Effector memory CD4-positive, alpha-beta T cell (primary cell): ENCODE measurements at regions not wholly inside any gene's neighbourhood (a gene's known extent, or its start where the extent isn't known, plus 50 kb on each side); places are given as distances from the start of the nearest gene placed in this dataset.

Experiments
- DNase-seq, 3 donors: peaks; one replicate each; pipeline ENCODE4 v3.0.0-alpha.2; 2020
- H3K27ac ChIP-seq: 2 replicates; pipeline ENCODE4 v1.7.0; 2013; ENCODE audit warnings: mild to moderate bottlenecking, low read length, moderate library complexity; ENCODE audit not compliant: insufficient read depth, poor library complexity, severe bottlenecking
- H3K27me3 ChIP-seq: replicated peaks from 2 replicates; pipeline ENCODE4 v1.7.0; 2013; ENCODE audit warnings: mild to moderate bottlenecking, low read length; ENCODE audit not compliant: insufficient read depth, control insufficient read depth, poor library complexity, severe bottlenecking
- H3K36me3 ChIP-seq: 2 replicates; pipeline ENCODE4 v1.7.0; 2013; ENCODE audit warnings: mild to moderate bottlenecking, low read length, moderate library complexity; ENCODE audit not compliant: control insufficient read depth, insufficient read depth
- H3K4me1 ChIP-seq: 2 replicates; pipeline ENCODE4 v1.7.0; 2013; ENCODE audit warnings: low read length, mild to moderate bottlenecking; ENCODE audit not compliant: control insufficient read depth, insufficient read depth, poor library complexity, severe bottlenecking
- H3K4me3 ChIP-seq: 2 replicates; pipeline ENCODE4 v1.7.0; 2013; ENCODE audit warnings: low read length, low read depth, mild to moderate bottlenecking; ENCODE audit not compliant: insufficient read depth, poor library complexity, severe bottlenecking
- H3K9me3 ChIP-seq: 2 replicates; pipeline ENCODE4 v1.7.0; 2013; ENCODE audit warnings: mild to moderate bottlenecking, low read length, moderate library complexity; ENCODE audit not compliant: control insufficient read depth

- Histone ChIP-seq H3K4me1 (no peaks in the 10 kb centered on the region), H3K9me3 (no peaks in the 10 kb centered on the region), H3K27me3 (no peaks in the 10 kb centered on the region), H3K27ac (no peak overlapping the region), H3K36me3 (no peaks in the 10 kb centered on the region), H3K4me3 (no peak overlapping the region)
- no peak for DNase-seq
Measured at GRCh38 chr2:136658201-136658600, 107.1 kb upstream of the THSD7B start.

- H3K4me3 ChIP-seq: no peak overlapping the region
- no peak overlapping the region for H3K27ac ChIP-seq
- DNase-seq: no peak
- H3K36me3 ChIP-seq: no peaks in the 10 kb centered on the region
- H3K9me3 ChIP-seq: no peaks in the 10 kb centered on the region
- no peaks in the 10 kb centered on the region for H3K4me1 ChIP-seq
- H3K27me3 ChIP-seq: no peaks in the 10 kb centered on the region
Measured at GRCh38 chr2:136653861-136654260, 111.5 kb upstream of the THSD7B start.

GRCh38 chr2:136651456-136652010, 113.8 kb upstream of the THSD7B start:
- no peak overlapping the region for H3K27ac ChIP-seq
- no peaks in the 10 kb centered on the region for H3K36me3 ChIP-seq
- no peak for DNase-seq
- no peaks in the 10 kb centered on the region for H3K27me3 ChIP-seq
- H3K4me3 ChIP-seq: no peak overlapping the region
- H3K4me1 ChIP-seq: no peaks in the 10 kb centered on the region
- H3K9me3 ChIP-seq: no peaks in the 10 kb centered on the region

GRCh38 chr2:136647039-136647438, 118.3 kb upstream of the THSD7B start:
- no peaks in the 10 kb centered on the region for H3K4me1 ChIP-seq
- no peaks in the 10 kb centered on the region for H3K36me3 ChIP-seq
- H3K27me3 ChIP-seq: no peaks in the 10 kb centered on the region
- H3K27ac ChIP-seq: no peak overlapping the region
- no peak overlapping the region for H3K4me3 ChIP-seq
- no peaks in the 10 kb centered on the region for H3K9me3 ChIP-seq
- DNase-seq: no peak

- H3K4me1 ChIP-seq: no peaks in the 10 kb centered on the region
- no peak overlapping the region for H3K4me3 ChIP-seq
- DNase-seq: no peak
- H3K27ac ChIP-seq: no peak overlapping the region
- no peaks in the 10 kb centered on the region for H3K9me3 ChIP-seq
- no peaks in the 10 kb centered on the region for H3K27me3 ChIP-seq
- H3K36me3 ChIP-seq: no peaks in the 10 kb centered on the region
Measured at GRCh38 chr2:136645236-136645828, 120.0 kb upstream of the THSD7B start.

GRCh38 chr2:136639651-136640050, 125.7 kb upstream of the THSD7B start:
- no peak for DNase-seq
- no peak overlapping the region for H3K27ac ChIP-seq
- no peaks in the 10 kb centered on the region for H3K27me3 ChIP-seq
- H3K4me3 ChIP-seq: no peak overlapping the region
- H3K4me1 ChIP-seq: no peaks in the 10 kb centered on the region
- no peaks in the 10 kb centered on the region for H3K9me3 ChIP-seq
- H3K36me3 ChIP-seq: no peaks in the 10 kb centered on the region

GRCh38 chr2:136638193-136638592, 127.2 kb upstream of the THSD7B start:
- Histone ChIP-seq H3K9me3 (no peaks in the 10 kb centered on the region), H3K4me3 (no peak overlapping the region), H3K27me3 (no peaks in the 10 kb centered on the region), H3K27ac (no peak overlapping the region), H3K36me3 (no peaks in the 10 kb centered on the region), H3K4me1 (no peaks in the 10 kb centered on the region)
- no peak for DNase-seq

GRCh38 chr2:136637402-136637801, 127.9 kb upstream of the THSD7B start:
- no peak for DNase-seq
- Histone ChIP-seq H3K27ac (no peak overlapping the region), H3K36me3 (no peaks in the 10 kb centered on the region), H3K9me3 (no peaks in the 10 kb centered on the region), H3K27me3 (no peaks in the 10 kb centered on the region), H3K4me1 (no peaks in the 10 kb centered on the region), H3K4me3 (no peak overlapping the region)

GRCh38 chr2:136628490-136628889, 136.9 kb upstream of the THSD7B start:
- H3K27me3 ChIP-seq: no peaks in the 10 kb centered on the region
- DNase-seq: no peak
- no peaks in the 10 kb centered on the region for H3K4me1 ChIP-seq
- no peaks in the 10 kb centered on the region for H3K36me3 ChIP-seq
- H3K9me3 ChIP-seq: no peaks in the 10 kb centered on the region
- no peak overlapping the region for H3K4me3 ChIP-seq
- no peak overlapping the region for H3K27ac ChIP-seq

GRCh38 chr2:136613096-136613495, 152.2 kb upstream of the THSD7B start:
- H3K9me3 ChIP-seq: no peaks in the 10 kb centered on the region
- no peak overlapping the region for H3K27ac ChIP-seq
- no peaks in the 10 kb centered on the region for H3K27me3 ChIP-seq
- no peaks in the 10 kb centered on the region for H3K4me1 ChIP-seq
- no peaks in the 10 kb centered on the region for H3K36me3 ChIP-seq
- no peak for DNase-seq
- H3K4me3 ChIP-seq: no peak overlapping the region
